OCI-LY1 (cell line): ENCODE measurements at regions not wholly inside any gene's neighbourhood (a gene's known extent, or its start where the extent isn't known, plus 50 kb on each side); places are given as distances from the start of the nearest gene placed in this dataset.

Experiments
- H2AFZ ChIP-seq: fragments of 200-600 bp; sonication (generic), shearing (Covaris generic); 2 replicates; pipeline ENCODE4 v1.6.0; 2014; ENCODE audit warnings: antibody characterized with exemption, mild to moderate bottlenecking, low read length
- H3F3A ChIP-seq: fragments of 200-600 bp; sonication (generic), shearing (Covaris generic); 2 replicates; pipeline ENCODE4 v1.6.0; 2014; ENCODE audit warnings: mild to moderate bottlenecking, antibody characterized with exemption, low read length, moderate library complexity; ENCODE audit not compliant: insufficient read depth
- H3K27ac ChIP-seq: fragments of 200-600 bp; sonication (generic); 2 replicates; pipeline ENCODE4 v1.5.1; 2014; ENCODE audit warnings: low read length, mixed run types, mild to moderate bottlenecking, low read depth; ENCODE audit not compliant: poor library complexity, severe bottlenecking
- H3K27me3 ChIP-seq: fragments of 200-600 bp; sonication (generic); 2 replicates; pipeline ENCODE4 v1.6.0; 2014; ENCODE audit warnings: antibody characterized with exemption, mild to moderate bottlenecking, low read length, moderate library complexity; ENCODE audit not compliant: insufficient read depth
- H3K36me3 ChIP-seq: fragments of 200-600 bp; sonication (generic); 2 replicates; pipeline ENCODE4 v1.6.1; 2014; ENCODE audit warnings: mild to moderate bottlenecking, antibody characterized with exemption, low read length, moderate library complexity, mixed read lengths; ENCODE audit not compliant: insufficient read depth
- H3K4me1 ChIP-seq: fragments of 200-600 bp; sonication (generic); 2 replicates; pipeline ENCODE4 v1.5.1; 2014; ENCODE audit warnings: mild to moderate bottlenecking, low read length, moderate library complexity; ENCODE audit not compliant: insufficient read depth, severe bottlenecking
- H3K4me2 ChIP-seq: fragments of 200-600 bp; sonication (generic), shearing (Covaris generic); 2 replicates; pipeline ENCODE4 v1.6.1; 2014; ENCODE audit warnings: low read length
- H3K4me3 ChIP-seq: fragments of 200-600 bp; sonication (generic); 2 replicates; pipeline ENCODE4 v1.5.1; 2014; ENCODE audit warnings: low read length, low read depth, mild to moderate bottlenecking, mixed read lengths; ENCODE audit not compliant: poor library complexity, severe bottlenecking
- H3K79me2 ChIP-seq: fragments of 200-600 bp; shearing (Covaris generic); 2 replicates; pipeline ENCODE4 v1.6.1; 2016; ENCODE audit warnings: mixed run types, low read length, mixed read lengths; ENCODE audit not compliant: insufficient read depth
- H3K9ac ChIP-seq: fragments of 200-600 bp; sonication (generic), shearing (Covaris generic); 2 replicates; pipeline ENCODE4 v1.6.1; 2014; ENCODE audit warnings: mild to moderate bottlenecking, low read length, mixed read lengths
- H3K9me2 ChIP-seq: fragments of 200-600 bp; sonication (generic), shearing (Covaris generic); 2 replicates; pipeline ENCODE4 v1.6.1; 2014; ENCODE audit warnings: low read depth, mild to moderate bottlenecking, low read length, mixed read lengths
- H3K9me3 ChIP-seq: fragments of 200-600 bp; shearing (Covaris generic); 2 replicates; pipeline ENCODE4 v1.6.1; 2014; ENCODE audit warnings: low read length, mixed read lengths
- H4K20me1 ChIP-seq: fragments of 200-600 bp; sonication (generic), shearing (Covaris generic); 2 replicates; pipeline ENCODE4 v1.6.0; 2016; ENCODE audit warnings: mild to moderate bottlenecking, low read length; ENCODE audit not compliant: insufficient read depth
- EZH2 ChIP-seq: fragments of 200-600 bp; sonication (generic), shearing (Covaris generic); IDR thresholded peaks from 2 replicates; pipeline ENCODE4 v1.8.0; 2017; ENCODE audit warnings: borderline replicate concordance, mixed run types, mild to moderate bottlenecking, antibody characterized with exemption, low read length, moderate library complexity, mixed read lengths
- TF ChIP-seq, protein P1 (sequence below): fragments of 200-600 bp; sonication (generic), shearing (Covaris generic); IDR thresholded peaks from 2 replicates; pipeline ENCODE4 v1.5.1; 2017; ENCODE audit warnings: mild to moderate bottlenecking, antibody characterized with exemption, low read length, moderate library complexity, mixed read lengths

DNA sequence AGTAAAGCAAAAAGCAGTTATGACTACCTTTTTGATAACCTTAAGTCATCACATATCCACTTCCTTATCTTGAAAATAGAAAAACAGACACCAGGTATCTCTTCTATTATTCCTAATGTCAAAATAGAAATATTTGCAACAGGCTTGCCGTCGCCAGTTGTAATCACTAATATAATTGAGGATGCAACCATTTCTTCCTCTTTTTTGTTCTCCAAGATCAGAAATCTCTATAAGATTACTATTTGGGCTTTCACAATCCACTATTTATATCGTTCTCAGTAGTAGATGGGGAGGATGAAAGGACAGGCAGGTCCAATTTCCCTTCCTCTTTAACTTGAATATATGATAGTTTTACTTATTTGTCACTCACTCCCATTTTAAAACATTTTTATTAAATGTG lies 130.2 kb upstream of the HMGA2 start:
- Histone ChIP-seq H3K27me3 (no peaks in the 10 kb centered on the region), H3K36me3 (no peaks in the 10 kb centered on the region), H3K79me2 (no peaks in the 10 kb centered on the region), H3K4me1 (no peaks in the 10 kb centered on the region), H3K4me3 (no peak overlapping the region), H3F3A (no peaks in the 10 kb centered on the region), H3K9me3 (no peaks in the 10 kb centered on the region), H3K9me2 (no peaks in the 10 kb centered on the region), H4K20me1 (no peaks in the 10 kb centered on the region), H3K9ac (no peak overlapping the region), H2AFZ (no peak overlapping the region), H3K4me2 (no peak overlapping the region), H3K27ac (no peak overlapping the region)
- TF ChIP-seq, protein P1, sequence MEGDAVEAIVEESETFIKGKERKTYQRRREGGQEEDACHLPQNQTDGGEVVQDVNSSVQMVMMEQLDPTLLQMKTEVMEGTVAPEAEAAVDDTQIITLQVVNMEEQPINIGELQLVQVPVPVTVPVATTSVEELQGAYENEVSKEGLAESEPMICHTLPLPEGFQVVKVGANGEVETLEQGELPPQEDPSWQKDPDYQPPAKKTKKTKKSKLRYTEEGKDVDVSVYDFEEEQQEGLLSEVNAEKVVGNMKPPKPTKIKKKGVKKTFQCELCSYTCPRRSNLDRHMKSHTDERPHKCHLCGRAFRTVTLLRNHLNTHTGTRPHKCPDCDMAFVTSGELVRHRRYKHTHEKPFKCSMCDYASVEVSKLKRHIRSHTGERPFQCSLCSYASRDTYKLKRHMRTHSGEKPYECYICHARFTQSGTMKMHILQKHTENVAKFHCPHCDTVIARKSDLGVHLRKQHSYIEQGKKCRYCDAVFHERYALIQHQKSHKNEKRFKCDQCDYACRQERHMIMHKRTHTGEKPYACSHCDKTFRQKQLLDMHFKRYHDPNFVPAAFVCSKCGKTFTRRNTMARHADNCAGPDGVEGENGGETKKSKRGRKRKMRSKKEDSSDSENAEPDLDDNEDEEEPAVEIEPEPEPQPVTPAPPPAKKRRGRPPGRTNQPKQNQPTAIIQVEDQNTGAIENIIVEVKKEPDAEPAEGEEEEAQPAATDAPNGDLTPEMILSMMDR, result no peak
- TF ChIP-seq EZH2, result no peak

DNA sequence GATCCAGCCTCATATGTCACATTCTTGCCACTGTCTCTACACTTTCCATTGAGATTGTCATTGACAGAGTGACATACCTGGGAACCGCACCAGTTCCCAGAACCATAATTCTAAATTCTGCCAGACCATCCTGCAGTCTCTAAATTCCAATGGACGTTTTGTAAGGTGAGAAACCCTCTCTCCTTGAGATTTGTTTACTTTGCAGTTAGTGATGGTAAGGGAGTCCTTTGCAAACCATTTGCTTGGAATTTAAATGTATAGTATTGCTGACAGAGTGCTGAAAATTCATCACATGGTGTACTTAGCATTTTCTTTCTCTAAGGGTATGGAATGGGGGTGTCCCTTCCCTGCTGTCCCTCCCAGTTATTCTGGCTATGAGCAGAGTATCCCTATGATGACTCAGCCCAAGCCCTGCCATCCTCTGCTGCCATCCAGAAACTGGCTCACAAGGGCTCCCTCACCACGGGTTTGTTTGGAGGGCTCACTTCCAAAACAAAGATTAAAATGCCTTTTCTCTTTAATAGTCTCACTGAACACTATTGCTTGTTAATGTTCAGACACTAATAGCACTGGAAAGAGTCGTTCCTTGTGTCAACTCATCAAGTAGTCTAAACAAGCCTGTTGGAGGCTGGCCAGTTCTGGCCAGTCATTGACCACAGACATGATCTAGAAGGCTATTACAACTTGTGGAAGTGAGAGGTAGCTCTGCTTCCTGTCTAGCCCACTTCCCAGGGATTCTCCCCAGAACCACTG lies 129.0 kb upstream of the HMGA2 start:
- no peaks in the 10 kb centered on the region for H4K20me1 ChIP-seq
- no peaks in the 10 kb centered on the region for H3K4me1 ChIP-seq
- H3K4me2 ChIP-seq, result no peak overlapping the region
- no peaks in the 10 kb centered on the region for H3K36me3 ChIP-seq
- H3K27ac ChIP-seq, result no peak overlapping the region
- no peaks in the 10 kb centered on the region for H3F3A ChIP-seq
- no peaks in the 10 kb centered on the region for H3K27me3 ChIP-seq
- H3K4me3 ChIP-seq, result no peak overlapping the region
- H3K79me2 ChIP-seq, result no peaks in the 10 kb centered on the region
- H3K9me3 ChIP-seq, result no peaks in the 10 kb centered on the region
- no peaks in the 10 kb centered on the region for H3K9me2 ChIP-seq
- no peak for TF ChIP-seq EZH2
- TF ChIP-seq, protein P1, result no peak
- H2AFZ ChIP-seq, result no peak overlapping the region
- H3K9ac ChIP-seq, result no peak overlapping the region

DNA sequence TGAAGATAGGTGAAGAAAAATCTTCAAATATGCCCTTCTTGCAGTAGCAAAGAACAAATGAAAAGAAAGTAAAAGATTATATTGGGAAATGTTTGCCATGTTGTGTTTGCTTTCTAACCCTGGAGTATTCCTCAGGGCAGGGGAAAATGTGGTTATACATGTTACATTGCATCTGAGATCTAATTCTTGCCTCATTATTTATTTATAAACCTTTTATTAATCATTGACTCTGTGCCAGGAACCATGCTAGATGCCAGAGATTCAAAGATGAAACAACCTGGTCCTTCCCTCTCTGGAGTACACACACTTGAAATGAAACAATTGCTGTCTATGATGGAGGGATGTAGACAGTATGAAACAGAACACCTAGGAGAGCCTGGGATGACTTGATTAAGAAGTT lies 128.1 kb upstream of the HMGA2 start:
- H2AFZ ChIP-seq, result no peak overlapping the region
- no peaks in the 10 kb centered on the region for H3K9me3 ChIP-seq
- H3K36me3 ChIP-seq, result no peaks in the 10 kb centered on the region
- TF ChIP-seq, protein P1, result no peak
- TF ChIP-seq EZH2, result no peak
- H3K9ac ChIP-seq, result no peak overlapping the region
- no peaks in the 10 kb centered on the region for H3F3A ChIP-seq
- H3K79me2 ChIP-seq, result no peaks in the 10 kb centered on the region
- no peaks in the 10 kb centered on the region for H3K4me1 ChIP-seq
- H3K27me3 ChIP-seq, result no peaks in the 10 kb centered on the region
- H3K27ac ChIP-seq, result no peak overlapping the region
- H4K20me1 ChIP-seq, result no peaks in the 10 kb centered on the region
- H3K4me2 ChIP-seq, result no peak overlapping the region
- H3K9me2 ChIP-seq, result no peaks in the 10 kb centered on the region
- H3K4me3 ChIP-seq, result no peak overlapping the region
